Panc1 (cell line): ENCODE measurements at regions not wholly inside any gene's neighbourhood (a gene's known extent, or its start where the extent isn't known, plus 50 kb on each side); places are given as distances from the start of the nearest gene placed in this dataset.

ENCODE experiments used
- ATAC-seq: fragments of 200-7000 bp; cut with Tn5 transposase; 2 replicates; pipeline ENCODE4 v1.9.1; 2020; ENCODE audit warnings: mild to moderate bottlenecking, moderate library complexity
- BruUV-seq: library from RNA; stranded (reverse); fragments of 400-500 nt; replicated peaks from 2 replicates; lab custom pipeline; 2021; lab: Mats Ljungman, UMichigan
- CTCF ChIA-PET: fragments of 300-600 bp; sonication (Branson Sonifier 250); formaldehyde crosslinking; loops from one replicate; lab custom pipeline; 2022; ENCODE audit warnings: antibody characterized with exemption; lab: Charles Lee
- POLR2A ChIA-PET: fragments of 300-600 bp; sonication (Branson Sonifier 250); formaldehyde crosslinking; loops from one replicate; lab custom pipeline; 2022; ENCODE audit warnings: antibody characterized with exemption; lab: Charles Lee
- DNase-seq: peaks from one replicate; pipeline ENCODE4 v3.0.0-alpha.2; 2010; ENCODE audit warnings: low read depth, low spot score
- H3K27ac ChIP-seq: 2 replicates; pipeline ENCODE4 v1.5.1; 2011; ENCODE audit warnings: mild to moderate bottlenecking, low read length, inconsistent platforms
- H3K27me3 ChIP-seq: fragments of 200-500 bp; sonication (Bioruptor generic); 2 replicates; pipeline ENCODE4 v1.6.0; 2014; ENCODE audit warnings: low read length, inconsistent platforms; ENCODE audit not compliant: control insufficient read depth, insufficient read depth
- H3K36me3 ChIP-seq: fragments of 200-500 bp; sonication (Bioruptor generic); 2 replicates; pipeline ENCODE4 v1.5.1; 2014; ENCODE audit warnings: inconsistent platforms, mild to moderate bottlenecking, low read length, moderate library complexity; ENCODE audit not compliant: control insufficient read depth, insufficient read depth
- H3K4me1 ChIP-seq: 2 replicates; pipeline ENCODE4 v1.5.1; 2011; ENCODE audit warnings: inconsistent platforms, mild to moderate bottlenecking, low read length, moderate library complexity; ENCODE audit not compliant: control insufficient read depth, insufficient read depth
- H3K4me3 ChIP-seq, 2 experiments: 2 replicates each; pipeline ENCODE4 v1.5.1; 2011 to 2012; ENCODE audit warnings: low read depth in 2 of 2, low read length in 2 of 2, mild to moderate bottlenecking in 2 of 2, inconsistent platforms in 1 of 2, moderate library complexity in 1 of 2
- H3K9me3 ChIP-seq: fragments of 200-500 bp; sonication (Bioruptor generic); 2 replicates; pipeline ENCODE4 v1.5.1; 2014; ENCODE audit warnings: low read depth, mild to moderate bottlenecking, inconsistent platforms, low read length, moderate library complexity; ENCODE audit not compliant: control insufficient read depth, insufficient read depth
- POLR2AphosphoS5 ChIP-seq: IDR thresholded peaks from 2 replicates; pipeline ENCODE4 v1.6.1; 2012; ENCODE audit warnings: mild to moderate bottlenecking, low read depth, low read length, moderate library complexity
- SIN3A ChIP-seq: IDR thresholded peaks from 2 replicates; pipeline ENCODE4 v1.6.1; 2012; ENCODE audit warnings: low read depth, mild to moderate bottlenecking, low read length, moderate library complexity, borderline replicate concordance; ENCODE audit not compliant: insufficient read depth
- TCF7L2 ChIP-seq: IDR thresholded peaks from 2 replicates; pipeline ENCODE4 v1.6.1; 2011; ENCODE audit warnings: mild to moderate bottlenecking, low read depth, low read length, inconsistent platforms
- in situ Hi-C: cut with HindIII; loops from 2 replicates; pipeline ENCODE4 v1.10.0; 2016; ENCODE audit warnings: low sequenced_read_pairs, low pct_unique_long_range_greater_than_20kb
- intact Hi-C: fragments of 100-400 bp; cut with micrococcal nuclease; formaldehyde crosslinking; loops from one replicate; pipeline ENCODE4 v1.10.0; 2022; ENCODE audit not compliant: unreplicated experiment
- TF ChIP-seq, protein P1 (sequence below), 2 experiments: IDR thresholded peaks; 2 replicates each; pipeline ENCODE4 v1.6.1; 2011 to 2012; ENCODE audit warnings: low read depth in 2 of 2, control low read depth in 1 of 2, low read length in 1 of 2, mild to moderate bottlenecking in 1 of 2, moderate library complexity in 1 of 2; ENCODE audit not compliant: insufficient read depth in 1 of 2
- TF ChIP-seq, protein P2 (sequence below): fragments of 450-650 bp; IDR thresholded peaks from 2 replicates; pipeline ENCODE4 v1.5.1; 2017; ENCODE audit warnings: mild to moderate bottlenecking

DNA sequence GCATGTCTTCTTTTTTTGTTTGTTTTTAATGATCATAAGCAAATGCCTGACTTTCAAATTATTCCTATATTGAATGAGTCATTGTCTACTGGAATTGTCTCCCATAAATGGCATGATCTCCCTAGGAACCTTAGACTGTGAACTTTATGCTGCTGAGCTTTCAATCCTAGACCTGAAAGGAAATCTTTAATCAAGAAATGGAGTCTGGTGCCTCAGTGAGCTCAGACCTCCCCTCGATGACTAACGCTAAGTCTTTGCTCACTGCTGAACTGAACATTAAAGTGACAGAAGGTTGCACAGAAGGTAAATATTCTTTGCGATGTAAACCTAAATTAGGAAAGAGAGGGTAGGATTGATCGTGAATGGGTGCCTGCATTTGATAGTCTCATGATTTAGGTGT is 745.2 kb upstream of the WWC1 start:
- intact Hi-C loops = no loop called here
- BruUV-seq = no TSS peak
- TF ChIP-seq TCF7L2 (no peak), POLR2AphosphoS5 (no peak)
- TF ChIP-seq, protein P1, sequence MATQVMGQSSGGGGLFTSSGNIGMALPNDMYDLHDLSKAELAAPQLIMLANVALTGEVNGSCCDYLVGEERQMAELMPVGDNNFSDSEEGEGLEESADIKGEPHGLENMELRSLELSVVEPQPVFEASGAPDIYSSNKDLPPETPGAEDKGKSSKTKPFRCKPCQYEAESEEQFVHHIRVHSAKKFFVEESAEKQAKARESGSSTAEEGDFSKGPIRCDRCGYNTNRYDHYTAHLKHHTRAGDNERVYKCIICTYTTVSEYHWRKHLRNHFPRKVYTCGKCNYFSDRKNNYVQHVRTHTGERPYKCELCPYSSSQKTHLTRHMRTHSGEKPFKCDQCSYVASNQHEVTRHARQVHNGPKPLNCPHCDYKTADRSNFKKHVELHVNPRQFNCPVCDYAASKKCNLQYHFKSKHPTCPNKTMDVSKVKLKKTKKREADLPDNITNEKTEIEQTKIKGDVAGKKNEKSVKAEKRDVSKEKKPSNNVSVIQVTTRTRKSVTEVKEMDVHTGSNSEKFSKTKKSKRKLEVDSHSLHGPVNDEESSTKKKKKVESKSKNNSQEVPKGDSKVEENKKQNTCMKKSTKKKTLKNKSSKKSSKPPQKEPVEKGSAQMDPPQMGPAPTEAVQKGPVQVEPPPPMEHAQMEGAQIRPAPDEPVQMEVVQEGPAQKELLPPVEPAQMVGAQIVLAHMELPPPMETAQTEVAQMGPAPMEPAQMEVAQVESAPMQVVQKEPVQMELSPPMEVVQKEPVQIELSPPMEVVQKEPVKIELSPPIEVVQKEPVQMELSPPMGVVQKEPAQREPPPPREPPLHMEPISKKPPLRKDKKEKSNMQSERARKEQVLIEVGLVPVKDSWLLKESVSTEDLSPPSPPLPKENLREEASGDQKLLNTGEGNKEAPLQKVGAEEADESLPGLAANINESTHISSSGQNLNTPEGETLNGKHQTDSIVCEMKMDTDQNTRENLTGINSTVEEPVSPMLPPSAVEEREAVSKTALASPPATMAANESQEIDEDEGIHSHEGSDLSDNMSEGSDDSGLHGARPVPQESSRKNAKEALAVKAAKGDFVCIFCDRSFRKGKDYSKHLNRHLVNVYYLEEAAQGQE (IDR thresholded peaks at IDR 0.05; ENCODE audit: insufficient read depth in 1 of 2, low read depth in 2 of 2, low read length in 1 of 2) = no peak

DNA sequence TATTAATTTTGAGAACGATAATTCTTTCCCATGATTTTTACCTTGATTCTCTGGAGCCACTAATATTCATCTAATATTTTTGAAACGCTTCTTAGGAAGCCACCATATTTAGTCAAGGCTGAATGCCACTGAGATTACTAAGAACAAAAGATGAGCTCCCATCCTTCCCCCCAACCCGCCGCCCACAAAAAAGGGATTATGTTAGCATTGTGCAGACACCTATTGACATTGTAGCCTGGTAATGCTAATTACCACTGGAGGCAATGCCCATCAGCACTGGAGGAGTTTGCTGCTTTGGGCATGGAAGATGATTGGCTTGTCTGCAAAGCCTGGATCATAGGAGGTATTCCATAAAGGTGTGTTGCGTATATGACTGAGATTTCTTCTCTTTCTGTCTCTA is 739.1 kb upstream of the WWC1 start:
- CTCF ChIA-PET = no interaction called here
- intact Hi-C loops (no loop called here), in situ Hi-C loops (no loop called here)

More for the DNA sequence above, 745.2 kb upstream of the WWC1 start:
- Histone ChIP-seq H3K36me3 (no peaks in the 10 kb centered on the region), H3K4me1 (no peaks in the 10 kb centered on the region), H3K27ac (no peak overlapping the region), H3K9me3 (no peaks in the 10 kb centered on the region), H3K27me3 (no peaks in the 10 kb centered on the region), H3K4me3 (no peak overlapping the region)
- ATAC-seq = no peak
- POLR2A ChIA-PET = no interaction called here
- CTCF ChIA-PET = no interaction called here
- DNase-seq = no peak
- in situ Hi-C loops = no loop called here

More for the DNA sequence above, 739.1 kb upstream of the WWC1 start:
- DNase-seq = no peak
- Histone ChIP-seq H3K36me3 (no peaks in the 10 kb centered on the region), H3K9me3 (no peaks in the 10 kb centered on the region), H3K27me3 (no peaks in the 10 kb centered on the region), H3K4me1 (no peaks in the 10 kb centered on the region), H3K27ac (no peak overlapping the region), H3K4me3 (no peak overlapping the region)
- TF ChIP-seq, protein P1 (IDR thresholded peaks at IDR 0.05; ENCODE audit: insufficient read depth in 1 of 2, low read depth in 2 of 2, low read length in 1 of 2) = no peak
- TF ChIP-seq, protein P2, sequence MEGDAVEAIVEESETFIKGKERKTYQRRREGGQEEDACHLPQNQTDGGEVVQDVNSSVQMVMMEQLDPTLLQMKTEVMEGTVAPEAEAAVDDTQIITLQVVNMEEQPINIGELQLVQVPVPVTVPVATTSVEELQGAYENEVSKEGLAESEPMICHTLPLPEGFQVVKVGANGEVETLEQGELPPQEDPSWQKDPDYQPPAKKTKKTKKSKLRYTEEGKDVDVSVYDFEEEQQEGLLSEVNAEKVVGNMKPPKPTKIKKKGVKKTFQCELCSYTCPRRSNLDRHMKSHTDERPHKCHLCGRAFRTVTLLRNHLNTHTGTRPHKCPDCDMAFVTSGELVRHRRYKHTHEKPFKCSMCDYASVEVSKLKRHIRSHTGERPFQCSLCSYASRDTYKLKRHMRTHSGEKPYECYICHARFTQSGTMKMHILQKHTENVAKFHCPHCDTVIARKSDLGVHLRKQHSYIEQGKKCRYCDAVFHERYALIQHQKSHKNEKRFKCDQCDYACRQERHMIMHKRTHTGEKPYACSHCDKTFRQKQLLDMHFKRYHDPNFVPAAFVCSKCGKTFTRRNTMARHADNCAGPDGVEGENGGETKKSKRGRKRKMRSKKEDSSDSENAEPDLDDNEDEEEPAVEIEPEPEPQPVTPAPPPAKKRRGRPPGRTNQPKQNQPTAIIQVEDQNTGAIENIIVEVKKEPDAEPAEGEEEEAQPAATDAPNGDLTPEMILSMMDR = no peak
- no peak for TF ChIP-seq TCF7L2
- TF ChIP-seq SIN3A = no peak
- TF ChIP-seq POLR2AphosphoS5 = no peak
- ATAC-seq = no peak
- POLR2A ChIA-PET = no interaction called here
- no TSS peak for BruUV-seq
